Kidney epithelial cell (primary cell): ENCODE measurements at regions not wholly inside any gene's neighbourhood (a gene's known extent, or its start where the extent isn't known, plus 50 kb on each side); places are given as distances from the start of the nearest gene placed in this dataset.

Experiments
- DNase-seq: peaks from one replicate; pipeline ENCODE4 v3.0.0-alpha.2; 2010; ENCODE audit warnings: low read depth
- H3K27me3 ChIP-seq: 2 replicates; pipeline ENCODE4 v1.6.0; 2011; ENCODE audit warnings: low read length; ENCODE audit not compliant: control insufficient read depth, insufficient read depth
- H3K36me3 ChIP-seq: 2 replicates; pipeline ENCODE4 v1.5.1; 2011; ENCODE audit warnings: low read length; ENCODE audit not compliant: control insufficient read depth, insufficient read depth
- H3K4me3 ChIP-seq: 2 replicates; pipeline ENCODE4 v1.5.1; 2011; ENCODE audit warnings: low read depth, mild to moderate bottlenecking, control low read depth, low read length
- TF ChIP-seq, protein P1 (sequence below): IDR thresholded peaks from 2 replicates; pipeline ENCODE4 v1.5.1; 2011; ENCODE audit warnings: mild to moderate bottlenecking, moderate library complexity, low read length, control low read depth, inconsistent platforms; ENCODE audit not compliant: insufficient read depth, poor library complexity, severe bottlenecking

DNA sequence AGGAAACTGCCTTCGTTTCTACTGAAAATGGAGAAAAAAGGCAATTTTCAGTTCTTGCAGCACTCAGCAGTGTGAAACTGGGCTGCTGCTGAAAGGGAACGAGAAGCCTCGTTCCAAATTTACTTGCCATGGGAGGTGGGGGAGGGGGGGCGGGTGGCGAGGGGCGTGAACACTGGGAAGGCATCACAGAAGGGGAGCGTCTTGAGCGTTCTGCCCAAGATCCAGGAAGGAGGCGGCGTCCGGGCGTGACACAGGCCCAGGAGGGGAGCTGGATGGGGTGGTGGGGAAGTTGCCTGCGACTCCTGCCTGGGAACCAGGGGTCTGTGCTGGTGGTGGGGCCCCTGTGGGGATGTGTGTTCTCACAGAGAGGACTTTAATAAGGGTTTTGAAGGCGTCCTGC lies 213.5 kb downstream of the CTTN start:
- H3K27me3 ChIP-seq: peaks cover 7% of the 10 kb centered on the region
- no peaks in the 10 kb centered on the region for H3K36me3 ChIP-seq
- TF ChIP-seq, protein P1, sequence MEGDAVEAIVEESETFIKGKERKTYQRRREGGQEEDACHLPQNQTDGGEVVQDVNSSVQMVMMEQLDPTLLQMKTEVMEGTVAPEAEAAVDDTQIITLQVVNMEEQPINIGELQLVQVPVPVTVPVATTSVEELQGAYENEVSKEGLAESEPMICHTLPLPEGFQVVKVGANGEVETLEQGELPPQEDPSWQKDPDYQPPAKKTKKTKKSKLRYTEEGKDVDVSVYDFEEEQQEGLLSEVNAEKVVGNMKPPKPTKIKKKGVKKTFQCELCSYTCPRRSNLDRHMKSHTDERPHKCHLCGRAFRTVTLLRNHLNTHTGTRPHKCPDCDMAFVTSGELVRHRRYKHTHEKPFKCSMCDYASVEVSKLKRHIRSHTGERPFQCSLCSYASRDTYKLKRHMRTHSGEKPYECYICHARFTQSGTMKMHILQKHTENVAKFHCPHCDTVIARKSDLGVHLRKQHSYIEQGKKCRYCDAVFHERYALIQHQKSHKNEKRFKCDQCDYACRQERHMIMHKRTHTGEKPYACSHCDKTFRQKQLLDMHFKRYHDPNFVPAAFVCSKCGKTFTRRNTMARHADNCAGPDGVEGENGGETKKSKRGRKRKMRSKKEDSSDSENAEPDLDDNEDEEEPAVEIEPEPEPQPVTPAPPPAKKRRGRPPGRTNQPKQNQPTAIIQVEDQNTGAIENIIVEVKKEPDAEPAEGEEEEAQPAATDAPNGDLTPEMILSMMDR: no peak
- DNase-seq: no peak
- no peak overlapping the region for H3K4me3 ChIP-seq

DNA sequence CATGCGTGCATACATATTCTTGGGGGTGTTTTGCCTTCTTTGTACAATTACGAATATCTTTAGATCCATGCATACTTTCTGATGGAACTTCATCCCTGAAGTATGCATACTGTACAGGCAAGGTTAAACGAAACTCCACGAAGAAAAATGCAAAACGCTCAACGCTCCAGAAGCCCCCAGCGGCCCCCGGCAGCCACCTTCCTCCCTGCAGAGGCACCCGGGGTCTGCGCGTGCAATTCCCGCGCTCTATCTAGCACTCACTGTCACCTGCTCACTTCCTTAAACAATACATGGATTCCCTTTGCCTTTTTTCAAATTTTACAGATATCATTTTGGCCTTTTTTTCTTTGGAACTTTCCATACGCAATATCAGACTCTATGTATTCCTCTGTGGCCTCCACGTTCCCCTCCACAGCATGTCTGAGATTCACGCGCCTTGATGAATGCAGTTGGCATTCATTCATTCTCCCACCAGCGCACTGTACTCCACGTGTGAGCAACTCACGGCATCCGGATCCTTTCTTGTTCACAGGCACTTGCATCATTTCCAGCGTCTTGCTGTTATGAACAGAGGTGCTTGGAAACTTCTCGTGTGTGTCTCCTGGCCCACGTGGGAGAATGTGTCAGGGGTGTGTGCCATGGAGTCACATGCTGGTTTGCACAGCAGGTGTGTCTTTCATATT lies 214.3 kb downstream of the CTTN start:
- DNase-seq: no peak
- no peaks in the 10 kb centered on the region for H3K36me3 ChIP-seq
- no peak overlapping the region for H3K4me3 ChIP-seq
- TF ChIP-seq, protein P1: no peak
- H3K27me3 ChIP-seq: peaks cover 7% of the 10 kb centered on the region

- Histone ChIP-seq H3K4me3 (no peak overlapping the region), H3K36me3 (no peaks in the 10 kb centered on the region), H3K27me3 (peaks cover 2% of the 10 kb centered on the region)
- DNase-seq: no peak
- TF ChIP-seq, protein P1: no peak
Observed at GRCh38 chr11:70614034-70614681, 215.8 kb downstream of the CTTN start.

DNA sequence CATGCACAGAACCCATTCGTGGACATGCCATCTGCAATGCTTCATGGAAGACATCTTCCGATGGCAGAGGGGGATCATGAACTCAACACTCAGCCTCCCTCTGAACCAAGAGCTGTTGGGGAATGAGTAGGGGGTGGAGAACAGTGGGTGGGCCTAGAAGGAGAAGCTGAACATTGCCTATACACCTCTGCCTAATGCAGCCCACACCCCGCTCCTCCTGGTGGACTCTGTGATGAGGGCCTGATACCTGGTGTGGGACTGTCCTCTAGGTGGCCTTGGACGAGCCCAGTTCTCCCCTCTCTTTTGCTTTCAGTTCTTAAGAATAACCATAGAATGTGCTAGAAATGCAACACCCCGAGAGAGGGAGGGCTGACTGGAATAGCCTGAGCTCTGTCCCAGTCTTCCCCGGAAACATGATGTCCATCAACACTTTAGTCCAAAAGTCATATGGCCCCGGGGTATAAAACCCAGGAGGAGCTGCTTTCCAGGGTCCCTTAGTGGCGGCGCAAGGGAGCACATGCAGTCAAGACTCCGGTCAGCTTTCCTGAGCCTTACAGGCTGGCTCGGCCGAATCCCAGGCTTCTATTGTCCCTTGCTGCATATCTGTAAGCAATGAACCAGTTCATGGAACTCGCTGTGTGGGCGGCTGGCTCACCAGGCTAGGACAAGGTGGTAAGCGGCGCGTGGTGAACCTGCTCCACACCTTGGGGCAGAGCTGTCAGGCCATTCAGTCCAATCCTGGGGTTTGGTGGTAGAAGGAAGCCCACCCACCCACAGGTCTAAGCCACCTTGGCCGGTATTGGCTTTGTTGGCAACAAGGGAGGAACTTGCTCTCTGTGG lies 216.9 kb downstream of the CTTN start:
- H3K36me3 ChIP-seq: no peaks in the 10 kb centered on the region
- H3K4me3 ChIP-seq: no peak overlapping the region
- DNase-seq: no peak
- TF ChIP-seq, protein P1: no peak
- H3K27me3 ChIP-seq: no peaks in the 10 kb centered on the region

- no peak for DNase-seq
- H3K36me3 ChIP-seq: no peaks in the 10 kb centered on the region
Observed at GRCh38 chr11:70616317-70616716, 218.0 kb downstream of the CTTN start.

More at GRCh38 chr11:70616317-70616716, 218.0 kb downstream of the CTTN start:
- TF ChIP-seq, protein P1: no peak
- Histone ChIP-seq H3K4me3 (no peak overlapping the region), H3K27me3 (no peaks in the 10 kb centered on the region)
